ENCODE measurements at regions not wholly inside any gene's neighbourhood (a gene's known extent, or its start where the extent isn't known, plus 50 kb on each side); places are given as distances from the start of the nearest gene placed in this dataset.

DNA sequence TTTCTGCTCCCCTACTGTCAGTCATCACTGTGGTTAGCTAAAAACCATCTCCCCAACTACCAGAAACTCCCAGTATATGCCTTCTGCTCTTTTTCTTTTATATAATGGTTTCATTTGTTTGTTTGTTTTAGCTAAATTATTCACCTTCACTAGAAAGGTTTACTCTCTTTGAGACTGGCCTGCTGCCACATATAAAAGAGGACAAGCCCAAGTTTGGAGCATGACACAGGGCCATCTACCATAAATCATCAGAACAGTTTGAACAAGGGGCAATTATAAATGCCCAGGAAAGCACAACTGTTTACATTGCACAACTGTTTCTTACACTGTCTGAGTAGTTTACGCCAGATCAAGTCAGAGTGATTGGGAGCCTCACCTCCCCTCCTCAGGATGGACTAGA is 471.0 kb upstream of the PIK3C3 start:
- TF ChIP-seq POLR2A (IDR thresholded peaks at IDR 0.05; ENCODE audit: extremely low read depth, insufficient read length) (no peak), MYC (IDR thresholded peaks at IDR 0.05; ENCODE audit: low read depth, low read length) (no peak)
- TF ChIP-seq, protein P1, sequence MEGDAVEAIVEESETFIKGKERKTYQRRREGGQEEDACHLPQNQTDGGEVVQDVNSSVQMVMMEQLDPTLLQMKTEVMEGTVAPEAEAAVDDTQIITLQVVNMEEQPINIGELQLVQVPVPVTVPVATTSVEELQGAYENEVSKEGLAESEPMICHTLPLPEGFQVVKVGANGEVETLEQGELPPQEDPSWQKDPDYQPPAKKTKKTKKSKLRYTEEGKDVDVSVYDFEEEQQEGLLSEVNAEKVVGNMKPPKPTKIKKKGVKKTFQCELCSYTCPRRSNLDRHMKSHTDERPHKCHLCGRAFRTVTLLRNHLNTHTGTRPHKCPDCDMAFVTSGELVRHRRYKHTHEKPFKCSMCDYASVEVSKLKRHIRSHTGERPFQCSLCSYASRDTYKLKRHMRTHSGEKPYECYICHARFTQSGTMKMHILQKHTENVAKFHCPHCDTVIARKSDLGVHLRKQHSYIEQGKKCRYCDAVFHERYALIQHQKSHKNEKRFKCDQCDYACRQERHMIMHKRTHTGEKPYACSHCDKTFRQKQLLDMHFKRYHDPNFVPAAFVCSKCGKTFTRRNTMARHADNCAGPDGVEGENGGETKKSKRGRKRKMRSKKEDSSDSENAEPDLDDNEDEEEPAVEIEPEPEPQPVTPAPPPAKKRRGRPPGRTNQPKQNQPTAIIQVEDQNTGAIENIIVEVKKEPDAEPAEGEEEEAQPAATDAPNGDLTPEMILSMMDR (IDR thresholded peaks at IDR 0.05; ENCODE audit: low read depth, low read length), result no peak
